ENCODE measurements at regions not wholly inside any gene's neighbourhood (a gene's known extent, or its start where the extent isn't known, plus 50 kb on each side); places are given as distances from the start of the nearest gene placed in this dataset.

DNA sequence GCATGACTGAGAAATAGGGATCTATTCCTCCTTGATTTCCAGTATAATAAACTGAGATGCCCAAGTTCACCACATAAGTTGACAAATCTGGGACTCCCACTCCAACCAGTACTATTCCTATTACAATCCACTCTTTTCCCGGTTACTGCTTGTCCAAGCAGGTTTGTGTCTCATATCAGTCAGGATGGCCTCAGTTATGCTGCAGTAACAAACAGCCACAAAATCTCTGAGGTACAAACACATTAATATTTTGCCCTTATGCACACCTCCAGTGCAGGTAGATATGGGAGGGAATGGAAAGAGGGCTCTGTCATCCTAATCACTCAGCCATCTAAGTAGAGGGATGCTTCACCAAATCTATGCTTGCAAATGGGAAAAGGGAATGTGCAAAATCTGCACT, 207.8 kb downstream of the RAB28 start:
- no peak for TF ChIP-seq TAF1 (IDR thresholded peaks at IDR 0.05; ENCODE audit: borderline replicate concordance, insufficient read depth, low read length)
- TF ChIP-seq FOXP2 (optimal IDR thresholded peaks at IDR 0.05; ENCODE audit: borderline replicate concordance, extremely low read depth, extremely low read length, insufficient read depth) = no peak
- no peak for TF ChIP-seq POLR2AphosphoS5 (IDR thresholded peaks at IDR 0.05; ENCODE audit: low read depth, low read length)
- TF ChIP-seq, protein P1, sequence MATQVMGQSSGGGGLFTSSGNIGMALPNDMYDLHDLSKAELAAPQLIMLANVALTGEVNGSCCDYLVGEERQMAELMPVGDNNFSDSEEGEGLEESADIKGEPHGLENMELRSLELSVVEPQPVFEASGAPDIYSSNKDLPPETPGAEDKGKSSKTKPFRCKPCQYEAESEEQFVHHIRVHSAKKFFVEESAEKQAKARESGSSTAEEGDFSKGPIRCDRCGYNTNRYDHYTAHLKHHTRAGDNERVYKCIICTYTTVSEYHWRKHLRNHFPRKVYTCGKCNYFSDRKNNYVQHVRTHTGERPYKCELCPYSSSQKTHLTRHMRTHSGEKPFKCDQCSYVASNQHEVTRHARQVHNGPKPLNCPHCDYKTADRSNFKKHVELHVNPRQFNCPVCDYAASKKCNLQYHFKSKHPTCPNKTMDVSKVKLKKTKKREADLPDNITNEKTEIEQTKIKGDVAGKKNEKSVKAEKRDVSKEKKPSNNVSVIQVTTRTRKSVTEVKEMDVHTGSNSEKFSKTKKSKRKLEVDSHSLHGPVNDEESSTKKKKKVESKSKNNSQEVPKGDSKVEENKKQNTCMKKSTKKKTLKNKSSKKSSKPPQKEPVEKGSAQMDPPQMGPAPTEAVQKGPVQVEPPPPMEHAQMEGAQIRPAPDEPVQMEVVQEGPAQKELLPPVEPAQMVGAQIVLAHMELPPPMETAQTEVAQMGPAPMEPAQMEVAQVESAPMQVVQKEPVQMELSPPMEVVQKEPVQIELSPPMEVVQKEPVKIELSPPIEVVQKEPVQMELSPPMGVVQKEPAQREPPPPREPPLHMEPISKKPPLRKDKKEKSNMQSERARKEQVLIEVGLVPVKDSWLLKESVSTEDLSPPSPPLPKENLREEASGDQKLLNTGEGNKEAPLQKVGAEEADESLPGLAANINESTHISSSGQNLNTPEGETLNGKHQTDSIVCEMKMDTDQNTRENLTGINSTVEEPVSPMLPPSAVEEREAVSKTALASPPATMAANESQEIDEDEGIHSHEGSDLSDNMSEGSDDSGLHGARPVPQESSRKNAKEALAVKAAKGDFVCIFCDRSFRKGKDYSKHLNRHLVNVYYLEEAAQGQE (IDR thresholded peaks at IDR 0.05; ENCODE audit: insufficient read depth in 1 of 2, low read depth in 2 of 2, low read length in 2 of 2) = no peak
- no peak for TF ChIP-seq SIN3A (IDR thresholded peaks at IDR 0.05; ENCODE audit: borderline replicate concordance, insufficient read depth, low read length)

DNA sequence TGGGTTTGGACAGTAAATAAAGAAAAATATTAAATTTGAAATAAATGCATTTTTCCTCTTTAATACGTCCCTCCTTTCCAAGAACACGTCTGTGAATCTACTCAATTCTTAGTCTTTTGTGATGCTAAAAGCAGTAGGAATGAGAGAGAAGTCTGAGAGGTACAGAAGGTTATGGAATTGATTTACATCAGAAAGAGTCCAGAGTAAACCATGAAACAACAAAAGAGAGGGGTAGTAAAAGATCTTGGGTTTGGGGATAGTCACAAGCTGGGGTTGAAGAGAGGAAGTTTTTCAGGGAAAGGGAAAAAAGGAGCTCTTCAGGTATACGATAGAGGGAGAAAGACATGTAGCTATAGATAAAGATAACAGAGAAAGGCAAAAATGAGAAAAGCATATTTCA, 215.4 kb downstream of the RAB28 start:
- TF ChIP-seq SIN3A (IDR thresholded peaks at IDR 0.05; ENCODE audit: borderline replicate concordance, insufficient read depth, low read length) (no peak), TAF1 (IDR thresholded peaks at IDR 0.05; ENCODE audit: borderline replicate concordance, insufficient read depth, low read length) (no peak), FOXP2 (optimal IDR thresholded peaks at IDR 0.05; ENCODE audit: borderline replicate concordance, extremely low read depth, extremely low read length, insufficient read depth) (no peak), POLR2AphosphoS5 (IDR thresholded peaks at IDR 0.05; ENCODE audit: low read depth, low read length) (no peak)
- TF ChIP-seq, protein P1 (IDR thresholded peaks at IDR 0.05; ENCODE audit: insufficient read depth in 1 of 2, low read depth in 2 of 2, low read length in 2 of 2) = no peak

DNA sequence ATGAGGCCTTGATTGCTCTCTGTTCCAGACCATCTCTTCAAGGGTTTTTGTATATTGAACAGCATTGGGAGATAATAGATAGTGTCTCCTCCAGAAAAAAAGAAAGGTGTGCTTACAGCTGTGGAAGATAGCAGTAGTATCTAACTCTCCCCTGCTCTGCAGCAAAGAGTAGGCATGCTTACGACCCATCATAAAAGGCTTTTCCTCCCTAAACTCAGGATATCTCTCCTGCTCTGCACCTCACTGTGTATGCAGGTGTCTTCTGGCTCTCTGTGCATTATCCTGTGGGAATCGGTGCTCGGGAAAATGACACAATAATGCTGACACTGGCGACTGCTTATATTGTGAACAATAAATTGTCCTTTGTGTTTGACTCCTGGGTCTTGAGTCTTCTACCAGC, 216.0 kb downstream of the RAB28 start:
- TF ChIP-seq TAF1 (IDR thresholded peaks at IDR 0.05; ENCODE audit: borderline replicate concordance, insufficient read depth, low read length) (no peak), POLR2AphosphoS5 (IDR thresholded peaks at IDR 0.05; ENCODE audit: low read depth, low read length) (no peak), SIN3A (IDR thresholded peaks at IDR 0.05; ENCODE audit: borderline replicate concordance, insufficient read depth, low read length) (no peak), FOXP2 (optimal IDR thresholded peaks at IDR 0.05; ENCODE audit: borderline replicate concordance, extremely low read depth, extremely low read length, insufficient read depth) (no peak)
- TF ChIP-seq, protein P1 (IDR thresholded peaks at IDR 0.05; ENCODE audit: insufficient read depth in 1 of 2, low read depth in 2 of 2, low read length in 2 of 2) = no peak

DNA sequence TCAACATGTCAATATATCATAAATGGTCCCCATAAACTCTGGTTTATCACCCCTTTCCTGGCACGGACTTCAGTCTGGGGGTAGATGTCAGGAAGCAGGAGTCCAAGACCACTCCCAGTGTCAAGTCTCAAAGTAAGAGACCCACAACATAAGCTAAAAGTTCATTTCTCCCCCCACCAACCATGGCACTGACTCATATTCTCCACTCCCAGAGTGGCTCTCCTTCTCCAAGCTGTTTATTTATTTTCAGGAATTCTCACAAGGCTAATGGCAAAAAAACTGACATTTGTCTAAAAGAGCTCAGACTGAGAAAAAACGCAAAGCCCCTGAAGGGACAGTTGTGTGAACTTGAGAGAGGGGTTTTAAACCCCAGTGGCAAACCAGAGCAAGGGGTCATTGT, 217.0 kb downstream of the RAB28 start:
- TF ChIP-seq, protein P1 (IDR thresholded peaks at IDR 0.05; ENCODE audit: insufficient read depth in 1 of 2, low read depth in 2 of 2, low read length in 2 of 2) = no peak

DNA sequence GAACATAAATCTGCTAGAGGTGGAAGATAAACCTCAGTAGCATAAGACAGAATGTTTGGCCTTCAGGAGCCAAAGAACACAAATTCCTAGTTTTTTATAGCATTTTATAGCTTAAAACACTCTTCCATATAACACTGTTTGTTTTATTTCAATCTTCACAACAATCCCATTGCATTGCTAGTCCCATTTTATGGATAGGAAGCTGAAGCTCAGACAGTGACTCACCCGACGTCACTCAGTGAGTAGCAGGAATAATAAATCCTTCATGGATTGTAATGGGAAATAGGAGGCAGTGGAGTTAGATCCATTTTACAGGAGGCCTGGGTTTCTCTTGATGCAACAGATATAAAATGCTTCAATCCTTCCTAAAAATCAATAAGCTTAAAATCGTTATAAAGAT, 217.5 kb downstream of the RAB28 start:
- TF ChIP-seq SIN3A (IDR thresholded peaks at IDR 0.05; ENCODE audit: borderline replicate concordance, insufficient read depth, low read length) (no peak), POLR2AphosphoS5 (IDR thresholded peaks at IDR 0.05; ENCODE audit: low read depth, low read length) (no peak), FOXP2 (optimal IDR thresholded peaks at IDR 0.05; ENCODE audit: borderline replicate concordance, extremely low read depth, extremely low read length, insufficient read depth) (no peak), TAF1 (IDR thresholded peaks at IDR 0.05; ENCODE audit: borderline replicate concordance, insufficient read depth, low read length) (no peak)
- TF ChIP-seq, protein P1 (IDR thresholded peaks at IDR 0.05; ENCODE audit: insufficient read depth in 1 of 2, low read depth in 2 of 2, low read length in 2 of 2) = no peak
